Stimulated activated CD8-positive, alpha-beta memory T cell treated with anti-CD3 and anti-CD28 coated beads, Interleukin-2, amount 100 ng/mL, for 1 hour (primary cell): ENCODE measurements at regions not wholly inside any gene's neighbourhood (a gene's known extent, or its start where the extent isn't known, plus 50 kb on each side); places are given as distances from the start of the nearest gene placed in this dataset.
"Not testable (repeated sequence)": the region's sequence is repeated elsewhere in the genome, so short reads cannot be mapped to it uniquely, and the experiment has no call there.

Source experiments
- DNase-seq, 2 donors: peaks; one replicate each; pipeline ENCODE4 v3.0.0-alpha.2; 2020; ENCODE audit warnings: low read depth in 2 of 2

DNA sequence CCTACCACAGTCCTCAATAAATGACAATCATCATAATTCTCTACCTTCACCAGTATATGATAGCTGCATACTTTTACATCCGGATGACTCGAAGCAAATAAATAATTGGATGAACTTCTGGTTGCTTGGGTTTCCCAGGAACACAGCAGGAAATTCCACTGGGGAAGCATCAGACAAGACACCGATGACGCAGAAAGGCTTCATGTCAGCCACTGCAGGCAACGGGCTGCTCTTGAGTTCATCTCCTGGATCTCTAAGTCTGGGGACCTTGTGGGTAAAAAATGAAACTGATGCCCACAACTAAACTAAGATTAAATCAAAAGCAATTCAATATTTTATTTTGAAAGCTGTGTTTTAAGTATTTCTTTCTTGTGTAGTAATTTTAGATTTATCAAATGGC, 472.1 kb upstream of the C16orf82 start:
- no peak for DNase-seq

DNA sequence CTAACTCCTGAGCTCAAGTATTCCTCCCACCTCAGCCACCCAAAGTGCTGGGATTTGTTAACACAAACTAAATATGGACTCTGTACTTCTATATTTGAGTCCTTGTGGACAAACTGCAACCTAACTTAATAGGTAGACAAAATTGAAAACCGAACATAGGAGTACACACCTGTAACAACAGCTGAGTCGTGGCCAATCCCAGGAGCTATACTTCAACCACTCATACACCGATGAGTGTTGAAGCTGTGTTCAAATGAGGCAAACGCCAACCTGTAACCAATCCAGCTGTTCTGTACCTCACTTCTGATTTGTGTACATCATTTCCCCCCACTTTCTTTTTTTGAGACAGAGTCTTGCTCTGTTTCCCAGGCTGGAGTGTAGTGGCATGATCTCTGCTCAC, 471.5 kb upstream of the C16orf82 start:
- DNase-seq, result no peak

DNA sequence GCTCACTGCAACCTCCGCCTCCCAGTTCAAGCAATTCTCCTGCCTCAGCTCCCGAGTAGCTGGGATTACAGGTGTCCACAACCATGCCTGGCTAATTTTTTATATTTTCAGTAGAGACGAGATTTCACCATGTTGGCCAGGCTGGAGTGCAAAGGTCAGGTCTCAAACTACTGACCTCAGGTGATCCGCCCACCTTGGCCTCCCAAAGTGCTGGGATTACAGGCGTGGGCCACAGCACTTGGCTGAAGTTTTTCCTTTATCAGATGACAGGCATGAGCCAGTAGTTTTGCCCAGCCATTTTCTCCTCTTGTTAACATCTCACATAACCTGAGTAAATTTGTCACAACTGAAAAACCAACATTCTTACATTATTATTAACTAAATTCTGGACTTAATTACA, 470.7 kb upstream of the C16orf82 start:
- DNase-seq, result not testable (repeated sequence)

DNA sequence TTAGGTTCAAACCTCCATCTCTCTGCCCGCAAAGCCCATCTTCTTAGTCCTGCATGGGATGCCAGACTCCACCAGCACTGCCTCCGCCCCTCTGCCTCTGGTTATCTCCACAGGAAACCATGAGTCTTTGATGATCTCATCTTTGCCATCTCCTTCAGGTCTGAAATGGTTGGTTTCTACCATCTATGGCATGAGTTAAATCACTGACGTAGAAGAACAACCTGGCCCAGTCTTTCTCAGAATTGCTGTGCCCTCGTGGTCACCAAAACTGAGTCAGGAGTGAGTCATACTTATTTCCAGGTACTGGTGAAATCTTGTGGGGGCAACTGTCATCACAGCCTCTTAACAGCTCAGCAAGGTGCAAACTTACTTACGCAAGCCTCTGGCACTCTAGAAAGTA, 468.7 kb upstream of the C16orf82 start:
- DNase-seq, result peak; percentile 1 to 47

DNA sequence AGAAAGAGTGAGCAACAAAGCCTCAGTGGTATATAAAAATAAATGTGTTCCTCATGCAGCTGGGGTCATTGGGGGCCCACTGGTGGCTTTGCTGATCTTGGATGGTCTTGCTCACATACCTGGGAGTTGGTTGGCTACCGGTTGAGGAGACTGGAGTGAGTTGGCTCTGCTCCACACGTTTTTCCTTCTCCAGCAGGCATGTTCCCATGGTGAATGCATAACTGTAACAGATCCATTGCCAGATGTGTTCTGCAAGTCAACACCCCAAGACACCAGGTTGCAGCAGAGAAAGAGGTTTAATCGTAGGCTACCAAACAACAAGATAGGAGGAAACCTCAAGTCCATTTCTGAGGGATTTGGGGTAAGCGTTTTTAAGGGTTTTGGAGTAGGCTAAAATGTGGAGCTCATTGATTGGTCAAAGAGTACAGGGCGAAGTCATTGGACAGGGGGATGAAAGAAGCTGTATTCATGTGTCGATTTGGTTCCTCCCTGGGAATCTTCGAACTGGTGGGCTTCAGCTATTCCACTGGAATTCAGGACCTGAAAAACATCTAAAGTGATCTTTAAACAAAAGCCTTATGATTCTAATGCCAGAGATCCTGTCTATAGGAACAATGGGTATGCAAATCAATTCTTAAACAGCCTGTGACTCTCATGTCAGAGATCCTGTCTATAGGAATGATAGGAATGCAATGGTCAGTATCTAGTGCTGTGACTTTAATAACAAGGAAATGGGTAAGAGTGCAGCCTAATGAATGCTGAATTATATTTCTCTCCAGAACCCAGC, 467.5 kb upstream of the C16orf82 start:
- DNase-seq, result no peak

DNA sequence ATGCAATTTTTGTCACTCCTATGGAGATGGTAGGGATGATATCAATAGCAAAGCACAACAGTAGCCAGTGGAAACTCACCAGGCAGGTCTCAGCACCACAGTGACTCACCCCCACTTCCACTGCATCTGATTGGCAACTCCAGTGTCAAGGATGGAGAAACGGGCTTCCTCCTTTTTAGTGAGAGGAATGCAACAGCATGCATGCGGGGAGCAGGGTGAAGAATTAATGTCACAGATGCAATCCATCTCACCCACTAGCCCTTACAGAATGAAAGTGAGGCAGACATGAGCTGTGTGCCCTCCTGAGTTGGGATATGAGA, 467.0 kb upstream of the C16orf82 start:
- no peak for DNase-seq

DNA sequence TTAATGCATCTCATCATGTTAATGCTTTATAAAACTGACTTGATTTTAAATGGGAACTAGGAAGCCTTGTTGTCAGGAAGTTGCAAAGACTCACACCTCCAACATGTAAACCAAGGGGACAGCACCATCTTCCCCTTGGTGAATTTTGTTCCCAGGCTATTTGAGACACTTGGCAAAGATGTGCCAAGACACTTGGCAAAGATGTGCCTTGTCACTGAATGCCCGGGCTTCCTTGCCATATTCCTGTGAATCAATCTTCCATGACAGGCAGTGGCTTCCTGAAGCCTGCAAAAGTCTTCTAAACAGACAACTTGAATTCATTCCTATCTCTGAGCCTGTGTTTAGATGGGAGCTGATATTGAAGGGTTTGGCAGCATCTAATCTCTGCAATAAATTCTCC, 465.4 kb upstream of the C16orf82 start:
- no peak for DNase-seq

DNA sequence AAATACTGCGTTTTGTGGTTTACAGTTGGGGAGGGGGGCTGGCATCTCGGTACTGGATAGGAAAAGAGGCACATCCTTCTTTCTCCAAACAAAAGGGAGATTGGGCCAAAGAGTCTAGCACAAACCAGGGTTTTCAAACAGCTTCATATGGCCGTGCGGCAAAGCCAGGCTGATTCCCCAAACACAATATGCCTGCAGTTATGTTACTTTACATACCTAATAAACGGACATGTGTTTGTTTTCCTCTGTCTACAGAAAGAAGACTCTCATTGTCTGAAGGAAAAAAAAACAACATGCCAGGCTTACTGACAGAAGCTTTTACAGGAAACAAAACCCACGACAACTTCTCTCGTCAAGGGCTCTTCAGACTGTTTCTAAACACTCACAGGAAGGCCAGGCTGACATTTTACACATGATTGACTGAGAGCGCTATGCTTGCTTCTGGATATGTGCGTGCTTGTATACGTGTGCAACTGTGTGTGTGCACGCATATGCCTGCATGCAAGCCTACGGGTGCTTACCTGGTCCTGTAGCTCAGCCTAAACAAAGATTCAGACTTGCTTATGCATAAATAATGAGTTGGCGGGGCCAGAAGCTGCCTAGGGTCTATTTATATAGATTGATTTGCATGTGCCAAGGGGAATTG, 461.0 kb upstream of the C16orf82 start:
- DNase-seq, result no peak

DNA sequence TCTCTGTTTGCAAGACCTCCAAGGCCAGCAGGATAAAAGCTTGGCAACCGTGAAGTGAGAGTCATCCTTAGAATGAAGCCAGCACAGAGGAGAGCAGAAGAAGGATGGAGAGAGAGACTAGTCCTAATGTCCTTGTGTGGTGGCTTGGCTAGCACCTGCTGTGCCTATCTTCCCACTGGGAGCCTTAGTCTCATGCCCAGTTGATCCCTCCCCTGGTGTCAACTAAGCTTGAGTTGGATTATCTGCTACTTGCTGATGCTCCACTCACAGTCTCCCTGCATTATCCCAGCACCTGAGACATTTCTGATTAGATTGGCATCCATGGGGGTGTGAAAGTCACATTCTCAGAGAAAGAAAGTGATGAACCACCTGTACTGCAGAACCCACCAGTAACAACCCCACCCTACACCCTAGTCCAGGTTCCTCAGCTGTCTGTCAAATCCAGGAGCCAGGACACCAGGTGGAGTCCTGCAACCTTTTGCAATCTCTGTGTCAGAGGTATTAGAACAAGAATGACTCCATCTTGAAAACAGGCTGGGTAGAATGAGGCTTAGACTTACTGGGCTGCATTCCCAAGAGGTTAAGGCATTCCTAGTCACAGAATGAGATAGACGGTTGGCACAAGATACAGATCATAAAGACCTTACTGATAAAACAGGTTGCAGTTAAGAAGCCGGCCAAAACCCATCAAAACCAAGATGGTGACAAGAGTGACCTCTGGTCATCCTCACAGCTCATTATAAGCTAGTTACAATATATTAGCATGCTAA, 460.2 kb upstream of the C16orf82 start:
- no peak for DNase-seq

DNA sequence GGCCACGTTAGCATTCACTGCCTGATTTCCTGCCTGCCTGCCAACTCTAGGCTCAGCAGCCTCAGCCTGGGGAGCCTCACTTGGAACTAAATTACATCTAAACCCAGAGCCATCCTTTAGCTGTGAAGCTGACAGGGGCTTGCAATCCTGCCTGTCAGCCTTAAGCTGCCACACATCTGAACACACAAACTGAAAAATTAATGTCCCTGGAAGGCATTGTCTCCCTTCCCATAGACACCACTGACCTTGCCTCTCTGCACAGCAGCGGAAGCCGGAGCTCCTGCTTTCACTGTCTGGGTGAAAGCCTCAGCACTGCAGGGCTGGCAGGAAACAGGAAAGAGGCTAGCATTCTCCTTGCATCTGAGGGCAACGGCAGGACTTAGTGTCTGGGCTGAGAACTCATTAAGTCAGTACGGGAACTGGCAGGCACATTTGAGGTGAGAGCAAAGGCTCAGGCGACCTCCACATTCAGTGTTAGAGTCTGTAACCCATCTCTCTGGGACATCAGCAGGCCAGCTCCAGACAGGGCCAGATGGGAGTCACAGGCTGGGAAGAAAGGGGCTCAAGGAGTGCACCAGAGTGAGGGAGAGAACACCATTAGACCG, 452.4 kb upstream of the C16orf82 start:
- DNase-seq, result no peak

DNA sequence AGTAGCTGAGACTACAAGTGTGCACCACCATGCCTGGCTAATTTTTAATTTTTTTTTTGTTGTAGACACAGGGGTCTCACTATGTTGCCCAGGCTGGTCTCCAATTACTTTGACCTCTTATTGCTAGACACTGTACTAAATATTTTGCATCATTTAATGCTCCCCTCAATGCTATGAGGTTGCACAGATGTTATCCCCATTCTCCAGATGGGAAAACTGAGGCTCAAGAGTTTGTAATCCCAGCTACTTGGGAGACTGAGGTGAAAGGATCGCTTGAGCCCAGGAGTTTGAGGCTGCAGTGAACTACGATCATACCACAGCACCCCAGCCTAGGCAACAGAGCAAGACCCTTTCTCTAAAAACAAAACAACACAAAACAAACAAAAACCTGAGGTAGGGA, 443.3 kb upstream of the C16orf82 start:
- no peak for DNase-seq

DNA sequence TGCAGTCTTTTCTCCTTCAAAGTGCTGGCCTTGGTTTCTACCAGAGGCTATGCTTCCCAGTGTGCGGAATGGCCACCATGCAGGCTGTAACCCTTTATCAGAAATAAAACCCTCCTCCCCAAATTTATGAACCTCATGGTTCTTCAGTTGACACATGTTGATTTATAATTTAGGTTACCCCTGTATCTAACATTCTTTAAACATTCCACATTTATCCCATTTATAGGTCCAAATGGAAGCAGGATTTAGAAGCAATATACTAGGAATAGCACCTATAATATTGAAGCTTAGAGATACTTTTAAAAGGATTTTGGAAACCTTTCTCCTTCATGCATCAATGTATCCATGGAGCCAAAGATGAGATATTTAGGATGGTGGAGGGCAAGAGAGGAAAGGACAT, 438.8 kb upstream of the C16orf82 start:
- no peak for DNase-seq

DNA sequence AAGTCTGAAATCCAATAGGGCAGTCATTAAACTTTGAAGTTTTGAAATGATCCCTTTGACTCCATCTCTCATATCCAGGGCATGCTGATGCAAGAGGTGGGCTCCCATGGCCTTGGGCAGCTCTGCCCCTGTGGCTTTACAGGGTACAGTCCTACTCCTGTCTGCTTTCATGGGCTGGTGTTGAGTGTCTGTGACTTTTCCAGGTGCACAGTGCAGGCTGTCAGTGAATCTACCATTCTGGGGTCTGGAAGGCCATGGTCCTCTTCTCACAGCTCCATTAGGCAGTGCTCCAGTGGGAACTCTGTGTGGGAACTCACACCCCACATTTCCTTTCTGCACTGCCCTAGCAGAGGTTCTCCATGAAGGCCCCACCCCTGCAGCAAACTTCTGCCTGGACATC, 435.4 kb upstream of the C16orf82 start:
- DNase-seq, result not testable (repeated sequence)

DNA sequence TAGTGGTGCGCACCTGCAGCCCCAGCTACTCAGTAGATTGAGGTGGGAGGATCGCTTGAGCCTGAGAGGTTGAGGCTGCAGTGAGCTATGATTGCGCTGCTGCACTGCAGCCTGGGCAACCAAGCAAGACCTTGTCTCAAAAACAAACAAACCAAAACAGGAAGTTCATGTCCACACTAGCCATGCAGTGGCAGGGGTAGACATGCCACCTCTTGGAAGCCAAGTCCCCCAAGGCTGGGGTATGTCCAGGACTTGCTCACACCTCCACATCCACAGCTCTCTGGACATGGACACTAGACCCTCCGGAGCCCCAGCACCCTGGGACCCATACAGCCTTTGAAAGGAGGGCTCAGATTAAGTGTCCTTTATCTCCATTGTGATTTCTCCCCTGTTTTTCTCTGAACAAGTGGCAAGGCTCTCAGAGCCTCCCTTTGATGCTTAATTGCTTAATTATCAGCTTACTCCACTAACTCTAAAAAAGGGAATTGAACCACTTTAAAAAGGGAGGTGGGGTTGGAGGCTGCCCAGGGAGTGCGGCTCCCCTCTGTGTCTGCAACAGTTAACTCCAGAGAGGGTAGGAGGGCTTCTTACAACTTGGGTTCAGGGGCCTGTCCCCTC, 424.6 kb upstream of the C16orf82 start:
- no peak for DNase-seq

DNA sequence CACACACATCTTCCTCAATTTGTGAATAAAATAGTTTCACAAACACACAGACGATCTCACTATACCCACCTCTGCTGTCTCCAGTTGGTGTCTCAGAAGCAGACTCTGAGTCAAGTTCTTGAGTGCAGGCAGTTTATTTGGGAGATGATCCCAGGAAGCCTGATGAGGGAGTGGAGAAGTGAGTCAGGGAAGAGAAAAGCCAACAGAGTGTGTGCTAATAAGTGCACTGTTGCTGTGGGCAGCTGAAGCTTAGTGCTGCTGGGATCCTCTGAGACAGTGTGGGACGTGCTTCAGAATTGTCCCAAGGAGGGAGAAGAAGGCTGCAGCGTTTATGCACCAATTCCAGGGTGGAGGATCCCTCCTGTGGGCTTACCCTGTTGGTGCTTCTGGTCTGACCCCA, 423.2 kb upstream of the C16orf82 start:
- DNase-seq, result no peak

DNA sequence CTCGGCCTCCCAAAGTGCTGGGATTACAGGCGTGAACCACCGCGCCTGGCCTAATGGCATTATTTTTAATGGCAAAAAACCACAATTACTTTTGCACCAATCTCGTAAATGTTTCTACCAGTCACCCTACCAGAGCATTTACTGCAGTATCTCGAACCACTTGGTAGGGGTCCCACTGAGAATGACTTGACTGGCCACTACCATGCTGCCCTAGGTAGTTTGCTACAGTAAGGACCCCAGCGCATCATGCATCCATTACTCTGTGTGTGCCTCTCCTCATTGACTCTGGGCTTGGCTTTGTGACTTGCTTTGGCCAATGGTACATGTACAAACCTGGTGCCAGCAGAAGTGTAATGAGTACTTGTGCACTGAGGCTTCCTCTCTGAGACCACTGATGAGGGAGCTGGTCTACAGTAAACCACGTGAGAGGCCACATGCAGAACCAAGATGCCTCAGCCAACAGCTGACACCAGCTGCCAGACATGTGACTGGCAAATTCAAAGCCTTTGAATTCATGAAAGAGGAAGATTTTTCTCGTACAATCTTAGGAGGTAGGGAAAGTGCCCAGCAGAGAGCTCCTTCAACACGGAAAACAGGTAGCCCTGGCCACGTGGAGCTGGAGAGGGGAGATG, 421.7 kb upstream of the C16orf82 start:
- DNase-seq, result no peak

DNA sequence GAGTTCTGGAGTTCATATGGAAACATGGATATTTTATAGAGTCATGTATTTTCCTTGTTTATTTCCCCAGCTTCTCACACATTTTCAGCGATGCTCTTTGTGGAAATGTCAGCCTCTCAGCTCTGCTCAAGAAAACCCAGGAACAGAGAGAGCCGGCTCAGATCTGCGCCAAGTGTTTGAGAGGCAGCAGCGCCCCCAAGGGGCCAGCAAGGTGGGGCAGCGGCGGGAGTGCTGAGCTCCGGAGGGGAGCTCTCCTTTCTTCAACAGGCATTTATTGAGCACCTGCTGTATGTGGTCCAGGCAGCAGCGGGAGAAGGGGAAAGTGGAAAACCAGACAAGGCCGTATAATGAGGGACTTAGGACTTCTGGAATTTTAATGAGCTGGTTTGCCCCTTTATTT, 421.1 kb upstream of the C16orf82 start:
- DNase-seq, result peak in 1 of 2 donors; percentile 14

DNA sequence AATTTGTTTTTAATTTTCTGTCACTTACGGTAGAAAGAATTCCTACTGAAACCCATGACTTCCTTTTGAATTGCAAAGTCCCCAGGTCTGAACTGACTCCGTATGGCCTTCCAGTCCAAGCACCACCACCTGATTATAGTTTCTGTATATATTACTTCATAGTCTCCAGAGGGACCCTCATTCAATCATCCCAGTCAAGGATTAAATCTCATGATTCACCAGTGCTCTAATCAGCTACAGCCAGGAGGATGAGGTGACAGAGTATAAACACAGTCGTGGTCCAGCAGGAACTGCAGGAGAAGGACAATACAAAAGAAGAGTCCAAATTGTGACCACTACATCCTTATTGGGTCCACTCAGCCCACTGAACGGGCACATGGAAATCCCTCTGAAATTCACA, 418.9 kb upstream of the C16orf82 start:
- DNase-seq, result no peak

DNA sequence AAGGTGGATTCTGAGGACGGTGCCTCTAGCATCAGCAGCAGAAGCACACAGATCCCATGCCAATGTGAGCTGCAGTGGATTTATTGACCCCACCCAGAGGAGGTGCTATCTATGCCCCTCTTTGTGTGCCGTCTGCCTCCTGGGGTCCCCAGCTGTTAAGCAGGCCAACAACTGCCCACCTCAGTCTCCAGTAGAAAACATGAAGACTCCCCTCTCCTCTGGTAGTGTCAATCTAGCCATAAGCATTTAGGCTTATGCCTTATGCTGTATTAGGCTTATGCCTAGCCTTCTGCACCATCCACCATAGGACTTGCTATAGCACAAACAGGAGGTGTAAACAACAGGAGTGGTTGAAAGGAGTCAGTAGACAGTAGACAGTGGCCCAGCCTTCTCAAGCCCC, 417.9 kb upstream of the C16orf82 start:
- no peak for DNase-seq

DNA sequence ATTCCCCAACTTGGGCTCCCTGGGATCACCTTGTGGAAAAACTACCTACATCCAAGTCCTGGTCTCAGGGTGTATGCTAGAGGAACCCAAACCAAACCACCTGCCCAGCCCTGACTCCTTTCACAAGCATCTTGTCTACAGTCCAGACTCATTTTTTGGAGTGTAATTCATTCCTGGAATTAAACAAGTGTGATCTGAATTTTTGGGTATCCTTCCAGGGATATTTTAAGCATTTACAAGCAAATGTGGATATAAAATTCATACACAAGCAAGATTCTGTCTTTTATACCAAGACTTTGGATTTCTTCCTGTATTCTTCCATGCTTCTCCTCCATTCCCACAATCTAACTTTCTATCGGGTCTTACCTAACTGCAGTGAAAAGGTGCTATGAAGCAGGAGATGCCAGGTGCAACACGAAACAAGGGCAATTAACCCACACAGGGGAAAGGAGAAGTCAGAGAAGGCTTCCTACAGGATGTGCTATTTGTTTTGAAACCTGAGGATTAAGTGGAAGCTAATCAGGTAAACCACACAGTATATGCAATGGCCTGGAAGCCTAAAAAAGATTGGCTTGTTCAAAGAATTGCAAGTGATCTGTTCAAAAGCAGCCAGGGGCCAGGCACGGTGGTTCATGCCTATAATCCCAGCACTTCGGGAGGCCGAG, 417.2 kb upstream of the C16orf82 start:
- no peak for DNase-seq

DNA sequence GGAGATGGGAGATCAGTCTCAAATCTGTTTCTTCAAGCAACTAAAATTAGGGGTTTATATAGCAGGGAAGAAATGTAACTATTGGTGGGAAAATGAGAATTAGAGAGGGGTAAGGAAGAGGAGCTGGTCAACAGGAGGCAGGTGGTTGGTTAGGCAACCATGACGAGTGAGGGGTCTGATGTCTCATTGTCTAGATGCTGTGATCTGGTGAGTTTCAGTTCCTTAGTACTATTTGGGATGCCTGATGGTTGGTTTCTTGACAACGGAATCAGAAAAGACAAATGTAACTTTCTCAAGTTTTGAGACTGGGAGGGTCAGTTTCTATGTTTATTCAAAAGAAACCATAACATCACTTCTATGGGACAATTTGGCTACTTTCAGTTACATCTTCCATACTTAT, 415.3 kb upstream of the C16orf82 start:
- no peak for DNase-seq
